Glutamatergic neuron (in vitro differentiated cells): ENCODE measurements at regions not wholly inside any gene's neighbourhood (a gene's known extent, or its start where the extent isn't known, plus 50 kb on each side); places are given as distances from the start of the nearest gene placed in this dataset.

Experiments
- DNase-seq: peaks from one replicate; pipeline ENCODE4 v3.0.0; 2022
- H3K27ac Mint-ChIP-seq: one replicate; pipeline ENCODE4 v1.8.0; 2020; ENCODE audit warnings: mild to moderate bottlenecking, mixed read lengths, inconsistent platforms; ENCODE audit not compliant: unreplicated experiment
- H3K27me3 Mint-ChIP-seq: one replicate; pipeline ENCODE4 v1.8.0; 2020; ENCODE audit warnings: mild to moderate bottlenecking, moderate library complexity, mixed read lengths, inconsistent platforms; ENCODE audit not compliant: unreplicated experiment
- H3K36me3 Mint-ChIP-seq: one replicate; pipeline ENCODE4 v1.8.0; 2020; ENCODE audit warnings: mild to moderate bottlenecking, mixed read lengths, inconsistent platforms; ENCODE audit not compliant: unreplicated experiment
- H3K4me1 Mint-ChIP-seq: one replicate; pipeline ENCODE4 v1.8.0; 2020; ENCODE audit warnings: mild to moderate bottlenecking, low read depth, mixed read lengths, inconsistent platforms; ENCODE audit not compliant: unreplicated experiment
- H3K4me3 Mint-ChIP-seq: one replicate; pipeline ENCODE4 v1.8.0; 2020; ENCODE audit warnings: mild to moderate bottlenecking, mixed read lengths, inconsistent platforms; ENCODE audit not compliant: unreplicated experiment
- H3K9me3 Mint-ChIP-seq: one replicate; pipeline ENCODE4 v1.8.0; 2020; ENCODE audit warnings: mild to moderate bottlenecking, moderate library complexity, mixed read lengths, inconsistent platforms; ENCODE audit not compliant: unreplicated experiment
- TF ChIP-seq, protein P1 (sequence below): fragments of 200-600 bp; sonication (generic); IDR thresholded peaks from one replicate; pipeline ENCODE4 v1.5.0; 2021; ENCODE audit not compliant: partially characterized antibody, unreplicated experiment

- no peak overlapping the region for H3K27ac Mint-ChIP-seq
- no peaks in the 10 kb centered on the region for H3K4me1 Mint-ChIP-seq
- peaks cover 2% of the 10 kb centered on the region for H3K9me3 Mint-ChIP-seq
- H3K27me3 Mint-ChIP-seq = no peaks in the 10 kb centered on the region
- H3K4me3 Mint-ChIP-seq = no peak overlapping the region
- no peaks in the 10 kb centered on the region for H3K36me3 Mint-ChIP-seq
- DNase-seq = no peak
- TF ChIP-seq, protein P1, sequence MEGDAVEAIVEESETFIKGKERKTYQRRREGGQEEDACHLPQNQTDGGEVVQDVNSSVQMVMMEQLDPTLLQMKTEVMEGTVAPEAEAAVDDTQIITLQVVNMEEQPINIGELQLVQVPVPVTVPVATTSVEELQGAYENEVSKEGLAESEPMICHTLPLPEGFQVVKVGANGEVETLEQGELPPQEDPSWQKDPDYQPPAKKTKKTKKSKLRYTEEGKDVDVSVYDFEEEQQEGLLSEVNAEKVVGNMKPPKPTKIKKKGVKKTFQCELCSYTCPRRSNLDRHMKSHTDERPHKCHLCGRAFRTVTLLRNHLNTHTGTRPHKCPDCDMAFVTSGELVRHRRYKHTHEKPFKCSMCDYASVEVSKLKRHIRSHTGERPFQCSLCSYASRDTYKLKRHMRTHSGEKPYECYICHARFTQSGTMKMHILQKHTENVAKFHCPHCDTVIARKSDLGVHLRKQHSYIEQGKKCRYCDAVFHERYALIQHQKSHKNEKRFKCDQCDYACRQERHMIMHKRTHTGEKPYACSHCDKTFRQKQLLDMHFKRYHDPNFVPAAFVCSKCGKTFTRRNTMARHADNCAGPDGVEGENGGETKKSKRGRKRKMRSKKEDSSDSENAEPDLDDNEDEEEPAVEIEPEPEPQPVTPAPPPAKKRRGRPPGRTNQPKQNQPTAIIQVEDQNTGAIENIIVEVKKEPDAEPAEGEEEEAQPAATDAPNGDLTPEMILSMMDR = no peak
Observed at GRCh38 chr5:24059716-24060115, 552.3 kb downstream of the PRDM9 start.

DNA sequence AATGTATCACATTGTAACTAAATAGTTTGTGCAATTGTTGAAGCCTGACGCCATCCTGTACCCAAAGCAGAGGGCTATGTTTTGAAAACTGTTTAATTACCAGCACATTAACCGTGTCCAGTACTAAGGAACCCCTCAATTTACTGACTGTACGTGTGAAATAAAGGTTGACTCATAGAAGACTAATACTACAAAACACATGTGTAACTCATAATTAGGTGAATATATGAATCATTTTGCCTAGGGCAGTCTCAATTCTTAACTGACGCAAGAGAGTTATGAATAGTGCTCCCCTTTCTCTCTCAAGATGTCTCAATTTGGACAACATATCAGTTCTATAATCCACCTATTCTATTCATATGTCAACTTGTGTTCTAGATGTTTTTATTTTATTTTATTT, 558.4 kb downstream of the PRDM9 start:
- DNase-seq = no peak
- no peaks in the 10 kb centered on the region for H3K27me3 Mint-ChIP-seq
- no peaks in the 10 kb centered on the region for H3K4me1 Mint-ChIP-seq
- no peak overlapping the region for H3K4me3 Mint-ChIP-seq
- no peaks in the 10 kb centered on the region for H3K36me3 Mint-ChIP-seq
- no peak overlapping the region for H3K27ac Mint-ChIP-seq
- peaks cover 2% of the 10 kb centered on the region for H3K9me3 Mint-ChIP-seq
- TF ChIP-seq, protein P1 = no peak

DNA sequence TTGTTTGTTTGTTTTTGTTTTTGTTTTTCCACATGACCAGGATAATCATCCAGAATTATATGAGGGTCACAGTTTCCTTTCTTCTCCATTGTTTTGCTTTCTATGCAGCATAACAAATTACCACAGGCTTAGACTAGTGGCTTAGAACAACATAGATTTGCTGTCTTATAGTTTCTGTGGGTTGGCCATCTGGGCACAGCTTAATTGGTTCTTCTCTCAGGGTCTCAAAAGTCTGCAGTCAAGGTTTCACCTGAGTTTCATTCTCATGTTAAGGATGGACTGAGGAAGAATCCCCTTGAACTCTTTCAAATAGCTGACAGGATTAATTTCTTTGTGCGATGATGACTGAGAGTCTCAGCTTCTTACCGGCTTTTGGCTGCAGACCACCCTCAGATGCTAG, 559.8 kb downstream of the PRDM9 start:
- DNase-seq = no peak
- TF ChIP-seq, protein P1 = no peak
- Mint-ChIP-seq H3K4me1 (no peaks in the 10 kb centered on the region), H3K27ac (no peak overlapping the region), H3K27me3 (no peaks in the 10 kb centered on the region), H3K36me3 (no peaks in the 10 kb centered on the region), H3K9me3 (peaks cover 2% of the 10 kb centered on the region), H3K4me3 (no peak overlapping the region)

GRCh38 chr5:24068524-24068923, 561.1 kb downstream of the PRDM9 start:
- no peak overlapping the region for H3K27ac Mint-ChIP-seq
- H3K4me3 Mint-ChIP-seq = no peak overlapping the region
- no peaks in the 10 kb centered on the region for H3K27me3 Mint-ChIP-seq
- H3K4me1 Mint-ChIP-seq = no peaks in the 10 kb centered on the region
- H3K36me3 Mint-ChIP-seq = no peaks in the 10 kb centered on the region
- TF ChIP-seq, protein P1 = no peak
- peaks cover 2% of the 10 kb centered on the region for H3K9me3 Mint-ChIP-seq
- DNase-seq = no peak

- Mint-ChIP-seq H3K27me3 (no peaks in the 10 kb centered on the region), H3K36me3 (no peaks in the 10 kb centered on the region), H3K4me1 (no peaks in the 10 kb centered on the region), H3K4me3 (no peak overlapping the region), H3K9me3 (no peaks in the 10 kb centered on the region), H3K27ac (no peak overlapping the region)
- TF ChIP-seq, protein P1 = no peak
- no peak for DNase-seq
Observed at GRCh38 chr5:24073107-24073506, 565.7 kb downstream of the PRDM9 start.
